Breast epithelium (tissue), 3 donors: ENCODE measurements at regions not wholly inside any gene's neighbourhood (a gene's known extent, or its start where the extent isn't known, plus 50 kb on each side); places are given as distances from the start of the nearest gene placed in this dataset.

Source experiments
- CTCF ChIP-seq, 3 donors: fragments of 450-650 bp; IDR thresholded peaks; one replicate each; pipeline ENCODE4 v1.5.1; 2016 to 2017; ENCODE audit warnings: antibody characterized with exemption in 3 of 3, mild to moderate bottlenecking in 3 of 3, moderate library complexity in 3 of 3
- POLR2A ChIP-seq: fragments of 450-650 bp; IDR thresholded peaks from one replicate; pipeline ENCODE4 v1.6.1; 2016; ENCODE audit warnings: antibody characterized with exemption, mild to moderate bottlenecking, moderate library complexity

- TF ChIP-seq CTCF (IDR thresholded peaks at IDR 0.05), result no peak
- no peak for TF ChIP-seq POLR2A
Measured at GRCh38 chr3:72322264-72322976, 525.8 kb downstream of the SHQ1 start.
